Tibial nerve (tissue), 4 donors: ENCODE measurements at regions not wholly inside any gene's neighbourhood (a gene's known extent, or its start where the extent isn't known, plus 50 kb on each side); places are given as distances from the start of the nearest gene placed in this dataset.

Experiments used
- EP300 ChIP-seq, 2 donors: sonication (generic); formaldehyde crosslinking; IDR thresholded peaks; one replicate each; pipeline ENCODE4 v1.6.1; 2017; ENCODE audit warnings: antibody characterized with exemption in 2 of 2, mild to moderate bottlenecking in 1 of 2
- POLR2A ChIP-seq, 2 donors: fragments of 450-650 bp; IDR thresholded peaks; one replicate each; pipeline ENCODE4 v1.6.1; 2017; ENCODE audit warnings: antibody characterized with exemption in 2 of 2, mild to moderate bottlenecking in 2 of 2, moderate library complexity in 2 of 2
- TF ChIP-seq, protein P1 (sequence below), 5 experiments: fragments of 200-600 bp in 3 of 5; fragments of 450-650 bp in 2 of 5; sonication (generic) in 3 of 5; IDR thresholded peaks; one replicate each; pipeline ENCODE4 v1.5.1; 2016 to 2019; ENCODE audit warnings: antibody characterized with exemption in 5 of 5, mild to moderate bottlenecking in 3 of 5, moderate library complexity in 2 of 5

DNA sequence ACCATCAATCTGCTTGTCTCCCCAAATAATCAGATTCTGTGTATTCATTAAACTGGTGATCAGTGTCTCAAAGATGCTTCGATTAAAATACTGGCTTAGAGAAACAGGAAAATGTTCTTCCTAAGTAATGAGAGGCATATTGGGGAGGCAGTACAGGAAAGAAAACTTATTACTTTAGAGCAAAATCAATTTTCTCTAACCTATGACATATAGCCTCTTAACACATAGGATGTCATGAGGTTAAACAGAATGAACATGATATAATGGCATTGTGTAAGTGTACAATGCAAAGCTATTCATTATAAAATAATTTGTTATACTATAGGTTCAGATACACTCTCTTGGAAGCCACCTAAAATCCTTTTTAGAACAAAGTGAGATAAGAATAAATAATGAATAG lies 819.3 kb downstream of the KCNJ2 start:
- TF ChIP-seq POLR2A (IDR thresholded peaks at IDR 0.05) (no peak), EP300 (IDR thresholded peaks at IDR 0.05) (no peak)
- TF ChIP-seq, protein P1, sequence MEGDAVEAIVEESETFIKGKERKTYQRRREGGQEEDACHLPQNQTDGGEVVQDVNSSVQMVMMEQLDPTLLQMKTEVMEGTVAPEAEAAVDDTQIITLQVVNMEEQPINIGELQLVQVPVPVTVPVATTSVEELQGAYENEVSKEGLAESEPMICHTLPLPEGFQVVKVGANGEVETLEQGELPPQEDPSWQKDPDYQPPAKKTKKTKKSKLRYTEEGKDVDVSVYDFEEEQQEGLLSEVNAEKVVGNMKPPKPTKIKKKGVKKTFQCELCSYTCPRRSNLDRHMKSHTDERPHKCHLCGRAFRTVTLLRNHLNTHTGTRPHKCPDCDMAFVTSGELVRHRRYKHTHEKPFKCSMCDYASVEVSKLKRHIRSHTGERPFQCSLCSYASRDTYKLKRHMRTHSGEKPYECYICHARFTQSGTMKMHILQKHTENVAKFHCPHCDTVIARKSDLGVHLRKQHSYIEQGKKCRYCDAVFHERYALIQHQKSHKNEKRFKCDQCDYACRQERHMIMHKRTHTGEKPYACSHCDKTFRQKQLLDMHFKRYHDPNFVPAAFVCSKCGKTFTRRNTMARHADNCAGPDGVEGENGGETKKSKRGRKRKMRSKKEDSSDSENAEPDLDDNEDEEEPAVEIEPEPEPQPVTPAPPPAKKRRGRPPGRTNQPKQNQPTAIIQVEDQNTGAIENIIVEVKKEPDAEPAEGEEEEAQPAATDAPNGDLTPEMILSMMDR (IDR thresholded peaks at IDR 0.05): no peak
